ENCODE measurements at regions not wholly inside any gene's neighbourhood (a gene's known extent, or its start where the extent isn't known, plus 50 kb on each side); places are given as distances from the start of the nearest gene placed in this dataset.

DNA sequence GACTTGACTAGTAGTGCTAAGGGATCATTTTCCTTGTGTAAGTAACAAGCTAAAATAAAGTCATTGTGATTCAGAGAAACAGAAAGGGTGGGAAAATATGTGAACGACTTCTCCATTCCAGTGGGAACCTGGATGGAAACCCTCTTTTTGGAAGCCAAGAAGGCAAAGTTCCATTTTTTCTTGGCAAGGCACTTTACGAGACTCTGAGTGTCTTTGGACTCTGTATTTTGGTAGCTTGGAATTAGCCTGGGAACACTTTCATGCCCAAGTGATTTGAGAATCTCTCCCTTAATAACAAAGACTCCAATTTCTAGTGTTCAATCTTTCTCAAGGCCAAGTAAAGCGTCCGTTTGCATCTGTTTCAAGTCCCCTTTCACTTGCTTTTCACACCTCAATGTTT lies 100.5 kb upstream of the SASH1 start:
- DNase-seq: no peak
- Mint-ChIP-seq H3K27me3 (ENCODE audit: low read depth) (peaks cover 16% of the 10 kb centered on the region), H3K4me1 (ENCODE audit: low read depth) (no peaks in the 10 kb centered on the region), H3K9me3 (no peaks in the 10 kb centered on the region), H3K36me3 (ENCODE audit: insufficient read depth) (no peaks in the 10 kb centered on the region), H3K4me3 (no peak overlapping the region)
- ATAC-seq: no peak

DNA sequence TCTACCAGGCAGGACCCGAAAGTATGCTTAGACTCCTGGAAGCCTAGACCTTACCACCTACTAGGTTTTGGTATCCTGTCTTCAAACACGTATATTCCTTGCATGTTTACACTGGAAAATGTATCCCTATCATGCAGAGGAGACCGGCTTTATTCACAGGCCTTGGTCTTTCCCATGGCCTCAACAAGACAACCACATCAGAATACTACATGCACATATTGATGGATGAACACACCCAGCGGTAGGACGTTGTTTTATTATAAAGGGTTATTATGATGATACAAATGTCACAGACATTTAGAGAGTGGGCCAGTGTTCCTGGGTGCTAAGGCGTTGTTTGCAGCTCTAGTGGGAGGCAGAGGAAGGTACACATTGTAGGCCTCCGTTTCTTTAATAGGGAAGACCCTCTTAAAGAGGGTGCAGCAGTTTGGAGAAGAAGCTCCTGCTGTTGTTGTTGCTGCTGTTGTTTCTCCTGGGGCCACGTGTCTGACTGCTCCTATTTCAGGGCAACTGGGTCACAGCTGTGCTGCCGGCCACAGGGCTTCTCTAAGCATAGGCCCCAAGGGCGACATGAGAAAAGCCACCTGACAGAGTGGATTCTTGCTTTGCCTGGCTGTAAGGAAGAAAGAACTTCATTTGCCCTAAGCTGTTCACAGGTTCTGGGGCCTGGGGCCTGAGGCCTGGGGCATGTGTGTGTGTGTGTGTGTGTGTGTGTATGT lies 98.3 kb upstream of the SASH1 start:
- H3K27me3 Mint-ChIP-seq (ENCODE audit: low read depth): peaks cover 12% of the 10 kb centered on the region
- no peak for DNase-seq
- ATAC-seq: no peak
- H3K4me3 Mint-ChIP-seq: no peak overlapping the region
- no peaks in the 10 kb centered on the region for H3K36me3 Mint-ChIP-seq (ENCODE audit: insufficient read depth)
- no peaks in the 10 kb centered on the region for H3K9me3 Mint-ChIP-seq
- no peaks in the 10 kb centered on the region for H3K4me1 Mint-ChIP-seq (ENCODE audit: low read depth)

DNA sequence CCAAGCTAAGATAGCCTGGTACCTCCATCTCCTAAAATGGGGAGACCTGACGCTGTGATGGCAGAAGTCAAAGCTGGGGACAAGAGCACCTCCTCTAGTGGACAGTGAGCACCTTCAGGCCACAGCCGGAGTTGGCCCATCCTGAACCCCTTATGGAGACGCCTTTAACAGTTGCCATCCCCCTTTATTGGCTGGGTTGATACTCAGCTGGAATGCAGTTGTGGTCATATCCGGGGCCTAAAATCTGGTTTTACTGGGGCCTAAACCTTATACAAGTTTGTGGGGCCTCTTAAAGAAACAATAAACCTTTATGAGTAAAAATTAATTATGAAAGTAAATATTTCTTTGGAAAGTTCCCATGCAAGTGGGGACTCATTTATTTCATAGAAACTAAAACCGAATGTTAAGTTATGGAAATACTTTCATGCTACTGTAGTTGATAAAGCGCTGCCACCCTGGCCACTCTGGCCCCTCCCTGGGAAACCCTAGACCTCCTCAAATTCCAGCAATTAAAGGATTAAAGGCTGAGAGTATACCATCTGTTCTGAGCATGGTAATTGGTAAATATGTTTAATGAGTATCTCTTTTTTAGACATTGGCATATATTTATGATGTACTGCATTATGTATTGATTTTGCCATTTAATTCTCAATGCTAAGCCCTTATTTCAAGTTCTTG lies 95.1 kb upstream of the SASH1 start:
- peaks cover 8% of the 10 kb centered on the region for H3K27me3 Mint-ChIP-seq (ENCODE audit: low read depth)
- ATAC-seq (no peak), DNase-seq (no peak)
- no peaks in the 10 kb centered on the region for H3K4me1 Mint-ChIP-seq (ENCODE audit: low read depth)
- H3K9me3 Mint-ChIP-seq: no peaks in the 10 kb centered on the region
- H3K4me3 Mint-ChIP-seq: no peak overlapping the region
- H3K36me3 Mint-ChIP-seq (ENCODE audit: insufficient read depth): no peaks in the 10 kb centered on the region

DNA sequence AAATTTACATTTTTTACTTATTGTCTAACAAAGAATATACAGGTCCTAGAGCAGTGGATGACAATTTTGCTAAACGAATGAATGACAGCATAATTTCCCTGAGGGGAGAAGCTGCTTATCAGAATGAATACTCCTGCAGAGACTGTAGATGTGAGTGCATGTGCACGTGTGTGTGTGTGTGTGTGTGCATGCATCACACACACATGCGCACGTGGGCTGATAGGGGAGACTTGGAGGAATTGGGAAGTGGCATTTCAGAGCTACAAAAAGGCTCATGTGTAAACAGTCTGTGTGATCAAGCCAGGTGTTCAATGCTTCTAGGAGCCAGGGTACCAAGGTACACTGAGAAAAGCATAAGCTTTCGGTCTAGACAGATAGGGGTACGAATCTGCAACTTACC lies 93.5 kb upstream of the SASH1 start:
- no peak overlapping the region for H3K4me3 Mint-ChIP-seq
- DNase-seq (no peak), ATAC-seq (no peak)
- no peaks in the 10 kb centered on the region for H3K4me1 Mint-ChIP-seq (ENCODE audit: low read depth)
- peaks cover 6% of the 10 kb centered on the region for H3K27me3 Mint-ChIP-seq (ENCODE audit: low read depth)
- no peaks in the 10 kb centered on the region for H3K9me3 Mint-ChIP-seq
- no peaks in the 10 kb centered on the region for H3K36me3 Mint-ChIP-seq (ENCODE audit: insufficient read depth)

DNA sequence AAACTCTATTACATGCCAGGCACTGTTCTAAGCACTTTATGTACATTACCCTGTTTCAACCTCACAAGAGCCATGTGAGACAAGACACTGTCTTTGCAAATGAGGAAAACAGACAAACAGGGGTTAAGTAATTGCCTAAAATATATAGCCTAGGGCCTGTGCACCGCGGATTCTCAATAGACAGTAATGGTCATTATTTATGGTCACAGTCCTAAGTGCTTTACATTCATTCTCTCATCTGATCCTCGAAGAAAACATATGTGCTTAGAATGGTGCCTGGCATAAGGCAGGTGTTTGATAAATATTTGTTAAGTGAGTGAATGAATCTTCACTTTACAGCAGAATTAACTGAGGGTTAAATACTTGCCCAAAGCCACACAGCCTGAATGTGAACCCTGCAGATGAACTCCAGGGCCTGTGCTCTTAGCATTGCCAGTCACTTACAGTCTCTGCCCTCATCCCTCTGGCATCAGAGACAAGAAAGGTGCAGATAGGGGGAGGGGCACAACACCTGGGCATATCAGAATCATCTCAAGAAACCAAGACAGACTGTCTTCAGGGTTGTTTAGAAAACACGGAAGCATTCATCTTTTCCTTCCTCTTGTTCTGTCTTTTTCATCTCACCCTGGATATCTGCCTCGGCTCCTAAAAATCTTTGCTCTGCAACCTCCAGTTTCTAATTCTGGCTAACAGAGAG lies 92.8 kb upstream of the SASH1 start:
- Mint-ChIP-seq H3K4me1 (ENCODE audit: low read depth) (no peaks in the 10 kb centered on the region), H3K36me3 (ENCODE audit: insufficient read depth) (no peaks in the 10 kb centered on the region), H3K9me3 (no peaks in the 10 kb centered on the region), H3K4me3 (no peak overlapping the region), H3K27me3 (ENCODE audit: low read depth) (peaks cover 4% of the 10 kb centered on the region)
- no peak for ATAC-seq
- DNase-seq: no peak

DNA sequence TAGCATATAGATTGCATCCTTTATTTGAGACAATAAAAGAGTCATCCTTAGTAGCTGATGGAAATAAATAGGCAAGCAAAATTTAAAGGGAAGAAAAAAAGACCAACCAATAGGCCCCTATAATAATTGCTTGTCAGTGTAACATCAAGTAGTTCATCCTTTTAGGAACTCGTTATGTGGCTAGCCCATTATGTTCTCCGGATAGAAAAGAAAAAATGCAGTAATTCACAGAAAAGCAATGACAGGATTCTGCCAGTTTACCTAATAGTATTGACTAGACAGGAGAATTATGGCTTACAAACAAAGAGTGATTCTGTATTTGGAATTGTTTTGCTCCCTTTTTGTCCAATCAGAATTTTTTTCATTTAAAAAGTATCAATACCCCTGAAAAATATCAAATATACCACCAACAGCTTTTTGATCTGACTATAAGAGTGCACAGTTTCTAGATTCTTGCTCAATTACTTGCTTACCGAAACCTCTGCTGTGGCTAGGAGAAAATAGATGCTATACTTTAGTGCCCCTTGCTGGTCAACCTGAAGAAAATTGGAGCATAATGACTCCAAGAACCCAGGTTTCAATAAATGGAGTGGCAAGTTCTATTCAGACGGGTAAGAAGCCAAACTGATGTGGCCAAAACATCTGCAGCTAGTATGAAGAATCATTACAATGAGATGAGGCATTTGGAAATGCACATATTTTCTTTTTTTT lies 91.5 kb upstream of the SASH1 start:
- no peak overlapping the region for H3K4me3 Mint-ChIP-seq
- DNase-seq (no peak), ATAC-seq (no peak)
- H3K4me1 Mint-ChIP-seq (ENCODE audit: low read depth): no peaks in the 10 kb centered on the region
- no peaks in the 10 kb centered on the region for H3K9me3 Mint-ChIP-seq
- H3K36me3 Mint-ChIP-seq (ENCODE audit: insufficient read depth): no peaks in the 10 kb centered on the region
- H3K27me3 Mint-ChIP-seq (ENCODE audit: low read depth): no peaks in the 10 kb centered on the region

DNA sequence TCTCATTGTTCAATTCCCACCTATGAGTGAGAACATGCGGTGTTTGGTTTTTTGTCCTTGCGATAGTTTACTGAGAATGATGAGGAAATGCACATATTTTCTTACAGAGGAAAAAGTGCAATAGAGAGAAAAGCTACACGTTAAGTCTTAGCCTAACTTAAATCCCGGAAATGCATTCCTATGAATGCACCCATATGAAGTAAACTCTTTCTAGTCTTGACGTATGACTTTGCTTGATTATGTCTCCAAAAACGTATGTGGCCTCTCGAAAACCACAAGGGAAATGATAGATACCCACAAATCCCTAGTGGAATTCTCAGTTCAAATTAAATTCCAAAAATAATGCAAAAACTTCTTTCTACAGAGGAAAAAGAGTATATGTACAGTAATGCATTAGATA lies 90.7 kb upstream of the SASH1 start:
- no peaks in the 10 kb centered on the region for H3K4me1 Mint-ChIP-seq (ENCODE audit: low read depth)
- H3K4me3 Mint-ChIP-seq: no peak overlapping the region
- no peaks in the 10 kb centered on the region for H3K27me3 Mint-ChIP-seq (ENCODE audit: low read depth)
- H3K36me3 Mint-ChIP-seq (ENCODE audit: insufficient read depth): no peaks in the 10 kb centered on the region
- ATAC-seq (no peak), DNase-seq (no peak)
- no peaks in the 10 kb centered on the region for H3K9me3 Mint-ChIP-seq

DNA sequence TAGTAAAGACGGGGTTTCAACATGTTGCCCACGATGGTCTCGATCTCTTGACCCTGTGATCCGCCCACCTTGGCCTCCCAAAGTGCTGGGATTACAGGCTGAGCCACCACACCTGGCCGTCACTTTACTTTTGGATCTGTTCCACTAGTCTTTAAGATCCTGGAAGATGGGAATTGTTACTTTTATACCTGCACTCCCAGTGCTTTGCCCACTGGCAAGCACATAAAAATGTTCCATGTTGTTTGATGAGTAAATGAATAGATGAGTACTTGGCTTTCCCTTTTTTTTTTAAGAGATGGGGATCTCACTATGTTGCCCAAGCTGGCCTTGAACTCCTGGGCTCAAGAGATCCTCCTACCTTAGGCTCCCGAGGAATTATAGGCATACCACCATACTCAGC lies 84.8 kb upstream of the SASH1 start:
- Mint-ChIP-seq H3K4me3 (no peak overlapping the region), H3K9me3 (no peaks in the 10 kb centered on the region), H3K27me3 (ENCODE audit: low read depth) (peaks cover 9% of the 10 kb centered on the region), H3K36me3 (ENCODE audit: insufficient read depth) (no peaks in the 10 kb centered on the region), H3K4me1 (ENCODE audit: low read depth) (no peaks in the 10 kb centered on the region)
- no peak for ATAC-seq
- no peak for DNase-seq

DNA sequence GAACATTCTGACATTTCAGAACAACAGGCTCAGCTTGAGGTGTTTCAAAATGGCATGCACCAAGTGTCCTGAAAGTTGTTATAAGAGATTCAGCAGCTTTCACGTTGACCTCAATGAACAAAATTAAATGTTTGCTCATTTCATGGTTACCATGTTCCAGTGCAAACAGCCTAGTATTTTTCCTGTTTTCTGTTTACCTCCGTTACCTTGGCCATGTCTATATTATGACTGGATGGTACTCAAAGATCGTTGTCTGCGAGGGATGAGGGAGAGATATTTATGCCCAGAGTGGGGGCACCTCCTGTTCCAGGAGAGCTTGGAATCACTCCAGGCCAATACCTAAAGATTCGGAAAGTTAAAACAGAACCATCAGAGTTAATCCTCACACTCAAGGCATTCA lies 83.8 kb upstream of the SASH1 start:
- Mint-ChIP-seq H3K4me3 (no peak overlapping the region), H3K36me3 (ENCODE audit: insufficient read depth) (no peaks in the 10 kb centered on the region), H3K9me3 (no peaks in the 10 kb centered on the region), H3K4me1 (ENCODE audit: low read depth) (no peaks in the 10 kb centered on the region), H3K27me3 (ENCODE audit: low read depth) (peaks cover 9% of the 10 kb centered on the region)
- no peak for DNase-seq
- ATAC-seq: no peak

DNA sequence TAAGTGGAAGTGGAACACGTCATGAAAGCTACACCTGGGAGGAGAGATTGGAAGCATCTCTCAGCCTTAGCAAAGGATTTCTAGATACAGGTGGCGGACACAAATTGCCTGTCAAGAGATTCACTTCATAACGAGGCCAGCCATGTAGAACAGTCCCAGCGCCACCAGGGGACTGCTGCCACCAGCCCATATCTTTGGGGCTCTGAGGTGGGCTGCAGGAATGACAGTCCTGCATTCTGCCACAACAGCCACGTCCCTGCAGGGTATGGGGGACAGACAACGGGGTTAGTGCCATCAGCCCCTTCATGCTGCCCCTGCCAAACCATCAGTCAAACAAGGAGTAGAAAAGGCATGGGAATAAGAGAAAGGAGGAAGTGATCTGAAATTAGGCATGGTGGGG lies 81.2 kb upstream of the SASH1 start:
- ATAC-seq: no peak
- Mint-ChIP-seq H3K4me3 (no peak overlapping the region), H3K4me1 (ENCODE audit: low read depth) (no peaks in the 10 kb centered on the region), H3K36me3 (ENCODE audit: insufficient read depth) (no peaks in the 10 kb centered on the region), H3K27me3 (ENCODE audit: low read depth) (peaks cover 14% of the 10 kb centered on the region), H3K9me3 (no peaks in the 10 kb centered on the region)
- DNase-seq: no peak

DNA sequence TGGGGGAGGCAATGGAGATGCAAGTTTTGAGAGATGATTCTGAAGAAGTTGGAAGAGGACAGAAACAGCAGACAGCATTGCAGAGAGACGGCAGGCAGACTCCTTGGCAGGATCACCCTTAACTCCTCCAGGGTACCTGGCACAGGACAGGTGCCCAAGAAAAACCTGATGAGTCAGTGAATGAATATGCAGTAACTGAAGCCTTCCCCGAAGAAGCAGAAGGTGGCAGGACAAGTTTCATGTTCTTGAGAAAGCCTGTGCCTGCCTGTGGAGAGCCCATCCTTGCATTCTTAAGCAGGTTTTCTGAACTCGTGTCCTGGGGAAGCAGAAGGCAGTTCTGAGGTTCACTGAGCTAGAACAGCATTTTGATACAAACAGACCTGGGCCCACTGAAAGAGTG lies 79.6 kb upstream of the SASH1 start:
- ATAC-seq: no peak
- Mint-ChIP-seq H3K4me3 (no peak overlapping the region), H3K4me1 (ENCODE audit: low read depth) (no peaks in the 10 kb centered on the region), H3K27me3 (ENCODE audit: low read depth) (peaks cover 17% of the 10 kb centered on the region), H3K36me3 (ENCODE audit: insufficient read depth) (no peaks in the 10 kb centered on the region), H3K9me3 (no peaks in the 10 kb centered on the region)
- DNase-seq: no peak

DNA sequence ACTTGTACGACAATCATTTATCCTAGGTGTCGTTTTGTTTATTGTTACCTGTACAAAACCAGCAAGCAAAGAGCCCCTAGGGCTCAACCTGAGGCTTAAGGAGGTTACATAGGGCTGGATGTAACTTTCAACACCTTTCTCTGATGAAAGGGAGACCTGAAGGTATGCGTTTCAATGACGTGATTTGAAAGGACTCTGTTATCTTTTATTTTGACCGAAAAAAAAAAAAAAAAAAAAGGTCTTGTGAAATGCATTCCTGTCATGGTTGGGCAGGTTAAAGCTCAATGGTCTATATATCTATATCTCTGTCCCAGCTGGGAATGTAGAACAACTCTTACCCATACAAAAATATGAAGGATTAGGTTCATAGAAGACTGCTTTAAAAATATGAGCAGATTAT lies 78.7 kb upstream of the SASH1 start:
- no peak overlapping the region for H3K4me3 Mint-ChIP-seq
- no peaks in the 10 kb centered on the region for H3K4me1 Mint-ChIP-seq (ENCODE audit: low read depth)
- no peaks in the 10 kb centered on the region for H3K9me3 Mint-ChIP-seq
- peaks cover 17% of the 10 kb centered on the region for H3K27me3 Mint-ChIP-seq (ENCODE audit: low read depth)
- DNase-seq (no peak), ATAC-seq (no peak)
- H3K36me3 Mint-ChIP-seq (ENCODE audit: insufficient read depth): no peaks in the 10 kb centered on the region

DNA sequence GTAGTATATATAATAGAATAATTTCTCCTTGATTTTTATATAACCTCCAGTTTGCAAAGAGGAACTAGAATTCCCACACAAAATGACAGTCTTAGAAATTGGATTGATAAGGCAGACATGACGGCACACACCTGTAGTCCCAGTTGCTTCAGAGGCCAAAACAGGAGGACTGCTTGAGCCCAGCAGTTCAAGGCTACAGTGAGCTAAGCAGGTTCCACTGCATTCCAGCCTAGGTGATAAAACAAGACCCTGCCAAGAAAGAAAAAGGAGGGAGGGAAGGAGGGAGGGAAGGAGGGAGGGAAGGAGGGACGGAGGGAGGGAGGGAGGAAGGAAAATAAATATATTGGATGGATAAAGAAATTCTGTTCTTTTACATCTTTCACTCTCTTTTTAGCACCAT lies 77.6 kb upstream of the SASH1 start:
- ATAC-seq (no peak), DNase-seq (no peak)
- Mint-ChIP-seq H3K27me3 (ENCODE audit: low read depth) (peaks cover 17% of the 10 kb centered on the region), H3K36me3 (ENCODE audit: insufficient read depth) (no peaks in the 10 kb centered on the region), H3K4me3 (no peak overlapping the region), H3K4me1 (ENCODE audit: low read depth) (no peaks in the 10 kb centered on the region), H3K9me3 (no peaks in the 10 kb centered on the region)

DNA sequence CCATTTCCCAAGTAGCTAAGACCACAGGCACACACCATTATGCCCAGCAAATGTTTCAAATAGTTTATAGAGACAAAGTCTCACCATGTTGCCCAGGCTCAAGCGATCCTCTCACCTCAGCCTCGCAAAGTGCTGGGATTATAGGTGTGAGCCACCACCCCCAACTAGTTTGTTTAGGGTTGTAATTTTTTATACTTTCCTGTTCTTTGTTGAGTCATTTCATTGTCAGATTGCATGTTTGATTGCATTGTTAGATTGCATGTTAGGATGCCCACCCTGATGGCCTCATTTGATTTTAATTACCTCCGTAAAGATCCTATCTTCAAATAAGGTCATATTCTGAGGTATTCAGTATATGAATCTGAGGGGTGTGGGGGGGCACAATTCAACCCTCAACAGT lies 73.3 kb upstream of the SASH1 start:
- no peaks in the 10 kb centered on the region for H3K9me3 Mint-ChIP-seq
- H3K4me1 Mint-ChIP-seq (ENCODE audit: low read depth): no peaks in the 10 kb centered on the region
- H3K36me3 Mint-ChIP-seq (ENCODE audit: insufficient read depth): no peaks in the 10 kb centered on the region
- H3K27me3 Mint-ChIP-seq (ENCODE audit: low read depth): peaks cover 16% of the 10 kb centered on the region
- DNase-seq (no peak), ATAC-seq (no peak)
- no peak overlapping the region for H3K4me3 Mint-ChIP-seq

Measured in activated T-cell treated with anti-CD3 and anti-CD28 coated beads, Interleukin-2, amount 50 U/mL, for 4 hours (primary cell).